DND-41 (cell line): ENCODE measurements at regions not wholly inside any gene's neighbourhood (a gene's known extent, or its start where the extent isn't known, plus 50 kb on each side); places are given as distances from the start of the nearest gene placed in this dataset.
A peak's percentile ranks its signal among the peaks of the same experiment; 100 is the strongest.
"Not testable (repeated sequence)": the region's sequence is repeated elsewhere in the genome, so short reads cannot be mapped to it uniquely, and the experiment has no call there.

Experiments used
- ATAC-seq: fragments of 200-7000 bp; cut with Tn5 transposase; 3 replicates; pipeline ENCODE4 v1.9.1; 2021; ENCODE audit warnings: low read depth; ENCODE audit not compliant: insufficient read depth
- DNase-seq: peaks from one replicate; pipeline ENCODE4 v3.0.0-alpha.2; 2020
- H2AFZ ChIP-seq: 2 replicates; pipeline ENCODE4 v1.6.0; 2012; ENCODE audit warnings: low read depth, low read length
- H3K27ac ChIP-seq: 2 replicates; pipeline ENCODE4 v1.5.1; 2012; ENCODE audit warnings: low read length, inconsistent platforms
- H3K27me3 ChIP-seq: fragments of 200-600 bp; sonication (generic); 2 replicates; pipeline ENCODE4 v1.6.0; 2012; ENCODE audit warnings: low read length, mild to moderate bottlenecking, inconsistent platforms; ENCODE audit not compliant: insufficient read depth, poor library complexity
- H3K36me3 ChIP-seq: 2 replicates; pipeline ENCODE4 v1.5.1; 2012; ENCODE audit warnings: low read length, inconsistent platforms; ENCODE audit not compliant: insufficient read depth
- H3K4me1 ChIP-seq: 2 replicates; pipeline ENCODE4 v1.5.1; 2012; ENCODE audit warnings: mild to moderate bottlenecking, low read length; ENCODE audit not compliant: insufficient read depth
- H3K4me2 ChIP-seq: 2 replicates; pipeline ENCODE4 v1.6.0; 2012; ENCODE audit warnings: mild to moderate bottlenecking, moderate library complexity, low read length, inconsistent platforms; ENCODE audit not compliant: insufficient read depth
- H3K4me3 ChIP-seq, 2 experiments: fragments of 200-600 bp in 1 of 2; shearing (Covaris generic) in 1 of 2; 2 replicates each; pipeline ENCODE4 v1.5.1; 2012 to 2016; ENCODE audit warnings: inconsistent platforms in 2 of 2, low read length in 2 of 2, mild to moderate bottlenecking in 2 of 2, low read depth in 1 of 2, moderate library complexity in 1 of 2
- H3K79me2 ChIP-seq: 2 replicates; pipeline ENCODE4 v1.6.0; 2012; ENCODE audit warnings: low read length, inconsistent platforms; ENCODE audit not compliant: insufficient read depth
- H3K9ac ChIP-seq: 2 replicates; pipeline ENCODE4 v1.6.0; 2012; ENCODE audit warnings: low read depth, mild to moderate bottlenecking, inconsistent platforms, low read length, moderate library complexity
- H3K9me3 ChIP-seq: 2 replicates; pipeline ENCODE4 v1.5.1; 2012; ENCODE audit warnings: low read length, moderate library complexity, mild to moderate bottlenecking, inconsistent platforms; ENCODE audit not compliant: insufficient read depth, severe bottlenecking
- H4K20me1 ChIP-seq: 2 replicates; pipeline ENCODE4 v1.6.0; 2012; ENCODE audit warnings: low read length; ENCODE audit not compliant: insufficient read depth
- CTCF ChIP-seq: IDR thresholded peaks from 2 replicates; pipeline ENCODE4 v1.5.1; 2012; ENCODE audit warnings: borderline replicate concordance, low read length, moderate library complexity, mild to moderate bottlenecking; ENCODE audit not compliant: poor library complexity, severe bottlenecking; ENCODE audit errors: extremely low read depth
- EZH2 ChIP-seq: IDR thresholded peaks from 3 replicates; pipeline ENCODE4 v1.6.1; 2012; ENCODE audit warnings: borderline replicate concordance, low read depth, mild to moderate bottlenecking, moderate library complexity, low read length, inconsistent platforms; ENCODE audit not compliant: severe bottlenecking

- no peak for DNase-seq
- H4K20me1 ChIP-seq, result no peaks in the 10 kb centered on the region
- H3K4me1 ChIP-seq, result peaks cover 22% of the 10 kb centered on the region
- no peaks in the 10 kb centered on the region for H3K36me3 ChIP-seq
- no peaks in the 10 kb centered on the region for H3K9me3 ChIP-seq
- ATAC-seq, result no peak
- H3K9ac ChIP-seq, result no peak overlapping the region
- H3K79me2 ChIP-seq, result no peaks in the 10 kb centered on the region
- TF ChIP-seq EZH2, result no peak
- H3K27ac ChIP-seq, result no peak overlapping the region
- no peak overlapping the region for H3K4me2 ChIP-seq
- no peak overlapping the region for H2AFZ ChIP-seq
- no peaks in the 10 kb centered on the region for H3K27me3 ChIP-seq
- H3K4me3 ChIP-seq, result no peak overlapping the region
These were observed 175.3 kb downstream of the PLPPR4 start for GRCh38 chr1:99439433-99440075.

GRCh38 chr1:99441299-99442095, 177.2 kb downstream of the PLPPR4 start:
- no peak for TF ChIP-seq EZH2
- no peak for TF ChIP-seq CTCF
- peak; percentile 99 for ATAC-seq
- Histone ChIP-seq H2AFZ (peak overlapping the region; percentile 15), H3K36me3 (no peaks in the 10 kb centered on the region), H4K20me1 (no peaks in the 10 kb centered on the region), H3K9ac (peak overlapping the region; percentile 20; the same call in 1 of the 2 replicates), H3K9me3 (no peaks in the 10 kb centered on the region), H3K4me3 (peak overlapping the region in 1 of 2 experiments; percentile 23; a peak in 2 of 4 replicates), H3K27ac (peak overlapping the region; percentile 38), H3K4me1 (peaks cover 22% of the 10 kb centered on the region), H3K4me2 (peak overlapping the region; percentile 58), H3K79me2 (no peaks in the 10 kb centered on the region), H3K27me3 (no peaks in the 10 kb centered on the region)
- DNase-seq, result peak; percentile 73

DNA sequence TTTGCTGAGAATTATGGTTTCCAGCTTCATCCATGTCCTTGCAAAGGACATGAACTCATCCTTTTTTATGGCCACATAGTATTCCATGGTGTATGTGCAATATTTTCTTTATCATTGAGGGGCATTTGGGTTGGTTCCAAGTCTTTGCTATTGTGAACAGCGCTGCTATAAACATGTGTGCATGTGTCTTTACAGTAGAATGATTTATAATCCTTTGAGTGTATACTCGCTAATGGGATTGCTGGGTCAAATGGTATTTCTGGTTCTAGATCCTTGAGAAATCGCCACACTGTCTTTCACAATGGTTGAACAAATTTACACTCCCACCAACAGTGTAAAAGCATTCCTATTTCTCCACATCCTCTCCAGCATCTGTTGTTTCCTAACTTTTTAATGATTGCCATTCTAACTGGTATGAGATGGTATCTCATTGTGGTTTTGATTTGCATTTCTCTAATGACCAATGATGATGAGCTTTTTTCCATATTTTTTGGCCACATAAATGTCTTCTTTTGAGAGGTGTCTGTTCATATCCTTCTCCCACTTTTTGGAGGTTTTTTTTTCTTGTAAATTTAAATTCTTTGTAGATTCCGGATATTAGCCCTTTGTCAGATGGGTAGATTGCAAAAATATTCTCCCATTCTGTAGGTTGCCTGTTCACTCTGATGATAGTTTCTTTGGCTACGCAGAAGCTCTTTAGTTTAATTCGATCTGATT, 180.1 kb downstream of the PLPPR4 start:
- not testable (repeated sequence) for H3K79me2 ChIP-seq, H3K27me3 ChIP-seq, H4K20me1 ChIP-seq, H3K9me3 ChIP-seq, DNase-seq, H3K9ac ChIP-seq, H3K4me3 ChIP-seq, H3K4me2 ChIP-seq, H3K27ac ChIP-seq, ATAC-seq, H2AFZ ChIP-seq, H3K36me3 ChIP-seq
- peaks cover 22% of the 10 kb centered on the region for H3K4me1 ChIP-seq

- Histone ChIP-seq H3K36me3 (no peaks in the 10 kb centered on the region), H4K20me1 (no peaks in the 10 kb centered on the region), H3K9me3 (no peaks in the 10 kb centered on the region), H3K27me3 (no peaks in the 10 kb centered on the region), H3K4me3 (no peak overlapping the region), H3K4me2 (no peak overlapping the region), H2AFZ (no peak overlapping the region), H3K9ac (no peak overlapping the region), H3K4me1 (peaks cover 22% of the 10 kb centered on the region), H3K27ac (no peak overlapping the region), H3K79me2 (no peaks in the 10 kb centered on the region)
- ATAC-seq (no peak), DNase-seq (no peak)
- TF ChIP-seq EZH2 (no peak), CTCF (no peak)
These were observed 180.8 kb downstream of the PLPPR4 start for GRCh38 chr1:99445071-99445470.
